IMR-90 (cell line): ENCODE measurements at regions not wholly inside any gene's neighbourhood (a gene's known extent, or its start where the extent isn't known, plus 50 kb on each side); places are given as distances from the start of the nearest gene placed in this dataset.

Experiments
- ATAC-seq: fragments of 200-7000 bp; cut with Tn5 transposase; 2 replicates; pipeline ENCODE4 v1.9.1; 2020; ENCODE audit warnings: low read depth, mild to moderate bottlenecking, moderate library complexity
- BruUV-seq: library from RNA; stranded (reverse); fragments of 400-500 nt; replicated peaks from 2 replicates; lab custom pipeline; 2021; lab: Mats Ljungman, UMichigan
- CTCF ChIA-PET: fragments of 300-600 bp; formaldehyde crosslinking; extraction: SDS; loops from one replicate; lab custom pipeline; 2021; ENCODE audit warnings: antibody characterized with exemption; lab: Yijun Ruan, JAX
- POLR2A ChIA-PET: fragments of 300-600 bp; sonication (Branson Sonifier 250); formaldehyde crosslinking; loops from one replicate; lab custom pipeline; 2022; ENCODE audit warnings: antibody characterized with exemption; ENCODE audit not compliant: unreplicated experiment; lab: Charles Lee
- DNase-seq: peaks from one replicate; pipeline ENCODE4 v3.0.0; 2013
- H2AFZ ChIP-seq: replicated peaks from 2 replicates; pipeline ENCODE3; 2013; ENCODE audit warnings: low read length, mild to moderate bottlenecking; ENCODE audit not compliant: poor library complexity
- H2AK5ac ChIP-seq: 2 replicates; pipeline ENCODE4 v1.6.1; 2013; ENCODE audit warnings: low read depth, low read length, inconsistent platforms
- H2AK9ac ChIP-seq: replicated peaks from 2 replicates; pipeline ENCODE3; 2013; ENCODE audit warnings: mild to moderate bottlenecking, low read depth, low read length, moderate library complexity; ENCODE audit not compliant: poor library complexity
- H2BK120ac ChIP-seq: 2 replicates; pipeline ENCODE4 v1.6.1; 2013; ENCODE audit warnings: low read depth, low read length, inconsistent platforms
- H2BK15ac ChIP-seq: 3 replicates; pipeline ENCODE4 v1.6.1; 2013; ENCODE audit warnings: low read depth, low read length, inconsistent platforms
- H2BK20ac ChIP-seq: 2 replicates; pipeline ENCODE4 v1.6.1; 2013; ENCODE audit warnings: low read depth, mild to moderate bottlenecking, inconsistent platforms, low read length, moderate library complexity
- H2BK5ac ChIP-seq: 2 replicates; pipeline ENCODE4 v1.6.1; 2013; ENCODE audit warnings: mild to moderate bottlenecking, low read depth, low read length, inconsistent platforms; ENCODE audit not compliant: poor library complexity, severe bottlenecking
- H3K14ac ChIP-seq: replicated peaks from 2 replicates; pipeline ENCODE4 v1.6.1; 2013; ENCODE audit warnings: low read depth, low read length, inconsistent platforms
- H3K18ac ChIP-seq: 2 replicates; pipeline ENCODE4 v1.6.1; 2013; ENCODE audit warnings: low read depth, low read length, control low read depth
- H3K23ac ChIP-seq: 2 replicates; pipeline ENCODE4 v1.6.1; 2013; ENCODE audit warnings: low read depth, low read length, inconsistent platforms
- H3K27ac ChIP-seq: 2 replicates; pipeline ENCODE4 v1.5.1; 2013; ENCODE audit warnings: mild to moderate bottlenecking, control low read depth, low read length; ENCODE audit not compliant: insufficient read depth
- H3K27me3 ChIP-seq: 2 replicates; pipeline ENCODE4 v1.6.1; 2013; ENCODE audit warnings: low read length; ENCODE audit not compliant: control insufficient read depth, insufficient read depth
- H3K36me3 ChIP-seq: 2 replicates; pipeline ENCODE4 v1.6.1; 2013; ENCODE audit warnings: low read length, mixed read lengths; ENCODE audit not compliant: control insufficient read depth, insufficient read depth
- H3K4ac ChIP-seq: 2 replicates; pipeline ENCODE4 v1.6.1; 2013; ENCODE audit warnings: low read depth, low read length, inconsistent platforms
- H3K4me1 ChIP-seq: 2 replicates; pipeline ENCODE4 v1.6.1; 2013; ENCODE audit warnings: low read length, mixed read lengths; ENCODE audit not compliant: control insufficient read depth, insufficient read depth
- H3K4me2 ChIP-seq: 2 replicates; pipeline ENCODE4 v1.6.1; 2013; ENCODE audit warnings: low read depth, mild to moderate bottlenecking, control low read depth, low read length, moderate library complexity
- H3K4me3 ChIP-seq: 2 replicates; pipeline ENCODE4 v1.5.1; 2013; ENCODE audit warnings: low read depth, mild to moderate bottlenecking, control low read depth, low read length, moderate library complexity; ENCODE audit not compliant: insufficient read depth
- H3K56ac ChIP-seq: 2 replicates; pipeline ENCODE4 v1.6.1; 2013; ENCODE audit warnings: low read length, inconsistent platforms; ENCODE audit not compliant: insufficient read depth; ENCODE audit errors: extremely low read depth
- H3K79me1 ChIP-seq, 2 experiments: 2 replicates each; pipeline ENCODE4 v1.6.1; 2013; ENCODE audit warnings: low read length in 2 of 2, inconsistent platforms in 1 of 2, low read depth in 1 of 2
- H3K9ac ChIP-seq: 2 replicates; pipeline ENCODE4 v1.6.1; 2013; ENCODE audit warnings: low read depth, low read length, control low read depth
- H3K9me1 ChIP-seq: 2 replicates; pipeline ENCODE4 v1.6.1; 2013; ENCODE audit warnings: low read length, inconsistent platforms; ENCODE audit not compliant: insufficient read depth
- H3K9me3 ChIP-seq: 2 replicates; pipeline ENCODE4 v1.6.1; 2013; ENCODE audit warnings: low read length; ENCODE audit not compliant: control insufficient read depth, insufficient read depth
- H4K20me1 ChIP-seq: 2 replicates; pipeline ENCODE4 v1.6.1; 2013; ENCODE audit warnings: low read length, inconsistent platforms; ENCODE audit not compliant: insufficient read depth
- H4K5ac ChIP-seq: 2 replicates; pipeline ENCODE4 v1.6.1; 2013; ENCODE audit warnings: mild to moderate bottlenecking, low read depth, low read length, control low read depth
- H4K8ac ChIP-seq, 2 experiments: 2 replicates each; pipeline ENCODE4 v1.6.1; 2013; ENCODE audit warnings: low read depth in 2 of 2, low read length in 2 of 2, control low read depth in 1 of 2, inconsistent platforms in 1 of 2
- H4K91ac ChIP-seq: 2 replicates; pipeline ENCODE4 v1.6.1; 2013; ENCODE audit warnings: low read depth, low read length, inconsistent platforms; ENCODE audit not compliant: insufficient read depth
- RAD21 ChIP-seq: IDR thresholded peaks from 2 replicates; pipeline ENCODE4 v1.6.1; 2012; ENCODE audit warnings: low read length, improper control_type of control experiment
- SMC3 ChIP-seq: fragments of 150-350 bp; IDR thresholded peaks from 2 replicates; pipeline ENCODE4 v1.6.1; 2016; ENCODE audit warnings: low read depth, mild to moderate bottlenecking, antibody characterized with exemption, low read length, moderate library complexity
- whole genome bisulfite sequencing, 2 experiments: methylation state at CpG; one replicate each; pipeline versions ENCODE4 v1.1.5 to v1.1.7; 2013; ENCODE audit warnings: missing lambda C conversion rate in 2 of 2; ENCODE audit not compliant: insufficient read length in 1 of 2; ENCODE audit errors: extremely low coverage in 2 of 2; 5-methylcytosine and 5-hydroxymethylcytosine counted together
- dilution Hi-C: fragments of 300-500 bp; cut with HindIII; formaldehyde crosslinking; loops from one replicate; pipeline ENCODE4 v1.14.3; 2018; ENCODE audit warnings: low sequenced_read_pairs; ENCODE audit not compliant: unreplicated experiment
- in situ Hi-C: fragments of 300-500 bp; cut with MboI; formaldehyde crosslinking; loops from 3 replicates; pipeline ENCODE4 v1.14.3; 2019; ENCODE audit warnings: low sequenced_read_pairs, inconsistent platforms, mixed read lengths
- intact Hi-C: fragments of 100-400 bp; cut with micrococcal nuclease; formaldehyde crosslinking; loops from 2 replicates; pipeline ENCODE4 v1.10.0; 2022

DNA sequence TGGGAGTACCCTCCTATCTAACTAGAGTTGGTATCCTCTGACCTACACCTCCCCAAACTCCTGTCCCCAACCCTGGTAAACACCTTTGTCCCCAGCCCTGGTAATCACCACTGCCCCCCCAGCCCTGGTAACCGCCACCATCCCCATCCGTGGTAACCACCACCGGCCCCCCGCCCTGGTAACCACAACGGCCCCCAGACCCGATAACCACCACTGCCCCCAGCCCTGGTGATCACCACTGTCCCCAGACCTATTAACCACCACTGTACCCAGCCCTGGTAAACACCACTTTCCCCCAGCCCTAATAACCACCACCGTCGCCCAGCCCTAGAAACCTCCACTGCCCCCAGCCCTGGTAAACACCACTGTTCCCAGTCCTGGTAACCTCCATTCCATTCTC lies 820.2 kb upstream of the SALL3 start:
- H4K5ac ChIP-seq, result no peak overlapping the region
- H3K14ac ChIP-seq, result no peak overlapping the region
- H3K18ac ChIP-seq, result no peak overlapping the region
- no peak overlapping the region for H2BK120ac ChIP-seq
- BruUV-seq, result no TSS peak
- no peak for DNase-seq
- H3K9ac ChIP-seq, result no peak overlapping the region
- H3K27me3 ChIP-seq, result no peaks in the 10 kb centered on the region
- no peak overlapping the region for H2BK15ac ChIP-seq
- no peaks in the 10 kb centered on the region for H3K36me3 ChIP-seq
- no CpG with 5 or more reads among the region's 8 CpGs for WGBS, 2 experiments
- no peak overlapping the region for H3K4ac ChIP-seq
- dilution Hi-C loops, result no loop called here
- H4K8ac ChIP-seq, result no peak overlapping the region
- no peak overlapping the region for H3K23ac ChIP-seq
- no peak overlapping the region for H2AFZ ChIP-seq
- H3K56ac ChIP-seq, result no peak overlapping the region
- H3K4me3 ChIP-seq, result no peak overlapping the region
- no peaks in the 10 kb centered on the region for H3K79me1 ChIP-seq
- H4K20me1 ChIP-seq, result no peaks in the 10 kb centered on the region
- ChIA-PET CTCF (no interaction called here), POLR2A (no interaction called here)
- no peak overlapping the region for H2AK9ac ChIP-seq
- no peak for TF ChIP-seq RAD21
- no peak for TF ChIP-seq SMC3
- no peak overlapping the region for H4K91ac ChIP-seq
- H2BK5ac ChIP-seq, result no peak overlapping the region
- H3K9me3 ChIP-seq, result peaks cover 14% of the 10 kb centered on the region
- no peaks in the 10 kb centered on the region for H3K9me1 ChIP-seq
- no peak for ATAC-seq
- intact Hi-C loops, result no loop called here
- H3K27ac ChIP-seq, result no peak overlapping the region
- H2BK20ac ChIP-seq, result no peak overlapping the region
- in situ Hi-C loops, result no loop called here
- no peak overlapping the region for H2AK5ac ChIP-seq
- no peaks in the 10 kb centered on the region for H3K4me1 ChIP-seq
- no peak overlapping the region for H3K4me2 ChIP-seq
